ENCODE measurements at regions not wholly inside any gene's neighbourhood (a gene's known extent, or its start where the extent isn't known, plus 50 kb on each side); places are given as distances from the start of the nearest gene placed in this dataset.

GRCh38 chr2:181363164-181363563 lies 94.0 kb upstream of the ITGA4 start:
- TF ChIP-seq POLR2A (IDR thresholded peaks at IDR 0.05) (no peak), CTCF (IDR thresholded peaks at IDR 0.05) (no peak)

Data from heart left ventricle (tissue), 13 donors.